Activated CD4-positive, CD25-positive, alpha-beta regulatory T cell treated with anti-CD3 and anti-CD28 coated beads, Interleukin-2, amount 50 U/mL, for 24 hours (primary cell): ENCODE measurements at regions not wholly inside any gene's neighbourhood (a gene's known extent, or its start where the extent isn't known, plus 50 kb on each side); places are given as distances from the start of the nearest gene placed in this dataset.

Experiments used
- ATAC-seq, 2 donors: fragments of 150-1000 bp; cut with Tn5 transposase; one replicate each; pipeline ENCODE4 v1.10.0; 2021; ENCODE audit warnings: mild to moderate bottlenecking in 1 of 2, moderate library complexity in 1 of 2

- no peak for ATAC-seq
Measured at GRCh38 chr12:28827861-28828260, 321.2 kb upstream of the FAR2 start.

- no peak for ATAC-seq
Measured at GRCh38 chr12:28828318-28828717, 320.8 kb upstream of the FAR2 start.

DNA sequence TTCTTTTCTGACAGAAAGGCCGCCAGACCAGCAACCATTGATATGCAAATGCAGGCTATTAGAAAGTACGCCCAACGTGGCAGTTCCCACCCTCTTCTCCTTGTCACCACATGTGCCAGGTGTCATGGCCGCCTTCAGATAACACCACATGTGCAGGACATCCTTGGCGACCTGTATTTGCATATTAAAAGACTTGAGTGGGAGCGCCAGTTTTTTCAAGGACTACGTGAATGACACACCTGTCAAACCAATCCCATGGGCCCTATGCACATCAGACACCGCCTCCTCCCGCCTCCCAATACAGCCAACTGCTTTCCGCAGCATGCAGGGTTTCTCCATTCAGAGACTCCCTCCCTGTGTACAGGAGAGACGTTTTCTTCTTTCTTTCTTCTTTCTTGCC, 318.6 kb upstream of the FAR2 start:
- no peak for ATAC-seq

DNA sequence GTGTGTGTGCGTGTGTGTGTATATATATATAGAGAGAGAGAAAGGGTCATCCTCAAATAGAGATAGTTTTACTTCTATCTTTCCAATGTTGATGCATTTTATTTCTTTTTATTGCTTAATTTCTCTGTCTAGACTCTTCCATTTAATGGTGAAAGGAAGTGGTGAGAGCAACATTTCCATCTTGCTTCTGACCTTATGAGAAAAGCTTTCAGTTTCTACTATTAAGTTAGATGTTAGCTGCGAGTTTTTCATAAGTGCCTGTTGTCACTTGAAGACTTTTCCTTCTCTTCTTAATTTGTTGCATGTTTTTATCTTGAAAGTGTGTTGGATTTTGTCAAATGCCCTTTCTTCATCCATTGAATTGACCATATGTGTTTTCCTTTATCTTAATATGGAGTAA, 304.4 kb upstream of the FAR2 start:
- no peak for ATAC-seq

- ATAC-seq = no peak
Measured at GRCh38 chr12:28851781-28852180, 297.3 kb upstream of the FAR2 start.

DNA sequence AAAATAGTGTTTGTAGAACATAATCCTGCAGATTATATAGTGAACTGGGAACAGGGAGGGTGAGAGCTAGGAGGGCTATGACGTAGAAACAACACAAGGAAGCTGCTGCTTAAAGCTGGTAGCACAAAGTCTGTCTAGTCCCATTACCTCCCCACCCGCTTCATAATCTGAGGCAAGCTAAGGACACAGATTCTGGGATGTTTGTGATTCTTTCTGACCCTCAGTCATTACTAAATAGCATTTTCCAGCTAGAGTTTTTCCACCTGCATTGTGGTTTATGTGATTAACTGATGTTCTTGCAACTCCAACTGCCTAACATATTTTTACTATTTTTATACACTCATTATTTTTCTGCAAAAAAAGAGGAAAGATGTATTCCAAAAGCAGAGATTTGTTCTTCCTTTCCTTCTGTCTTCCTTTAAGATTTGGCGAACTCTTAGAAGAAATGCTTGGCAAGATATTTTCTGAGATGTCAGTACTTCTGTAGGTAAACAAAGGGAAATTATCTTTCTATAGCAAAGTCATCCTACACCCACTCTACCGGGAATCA, 293.2 kb upstream of the FAR2 start:
- ATAC-seq = no peak

- ATAC-seq = no peak
Measured at GRCh38 chr12:28857369-28857768, 291.7 kb upstream of the FAR2 start.

- no peak for ATAC-seq
Measured at GRCh38 chr12:28859551-28859950, 289.5 kb upstream of the FAR2 start.

- no peak for ATAC-seq
Measured at GRCh38 chr12:28865776-28866175, 283.3 kb upstream of the FAR2 start.

- no peak for ATAC-seq
Measured at GRCh38 chr12:28866296-28866695, 282.8 kb upstream of the FAR2 start.

- no peak for ATAC-seq
Measured at GRCh38 chr12:28866715-28867503, 282.2 kb upstream of the FAR2 start.

GRCh38 chr12:28868414-28868813, 280.7 kb upstream of the FAR2 start:
- ATAC-seq = no peak

DNA sequence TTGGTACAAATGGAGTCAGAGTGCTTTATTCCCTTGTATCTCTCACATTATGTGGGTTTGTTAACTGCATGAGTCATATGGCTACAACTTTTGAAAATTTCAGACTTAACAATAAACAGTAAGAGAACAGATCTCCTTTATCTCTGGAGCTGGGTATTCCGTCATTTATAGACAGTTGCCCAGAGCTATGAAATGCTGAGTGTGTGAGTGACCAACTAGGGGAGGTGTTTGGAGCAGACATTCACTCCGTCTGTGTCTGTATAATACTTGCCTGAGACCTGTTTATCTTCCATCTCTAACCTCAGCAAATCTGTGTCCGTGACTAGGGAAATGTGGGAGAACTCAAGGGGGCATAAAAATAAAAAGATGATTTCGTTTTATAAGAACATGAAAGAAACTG, 279.9 kb upstream of the FAR2 start:
- no peak for ATAC-seq

DNA sequence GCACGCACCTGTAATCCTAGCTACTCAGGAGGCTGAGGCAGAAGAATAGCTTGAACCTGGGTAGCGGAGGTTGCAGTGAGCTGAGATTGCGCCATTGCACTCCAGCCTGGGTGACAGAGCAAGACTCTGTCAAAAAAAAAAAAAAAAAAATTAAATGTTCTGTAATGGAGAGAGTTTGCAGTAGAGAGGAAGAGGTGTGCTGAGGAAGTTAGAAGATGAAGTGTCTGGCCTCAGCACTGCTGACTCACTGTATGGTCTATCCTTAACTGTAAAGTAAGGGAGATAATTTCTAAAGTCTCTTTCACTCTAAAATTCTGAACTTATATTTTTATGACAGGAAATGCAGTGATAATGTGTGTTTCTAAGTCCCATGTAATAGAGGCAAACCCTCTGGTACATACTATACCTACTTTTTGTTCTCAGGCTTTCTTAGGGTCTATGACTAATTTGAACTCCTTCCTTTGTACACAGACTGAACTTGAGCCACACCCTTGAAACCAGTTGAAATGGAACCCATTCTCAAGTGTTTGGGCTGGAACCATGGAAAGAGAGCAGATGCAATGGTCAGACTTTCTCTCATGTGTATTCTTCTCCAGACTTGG, 278.1 kb upstream of the FAR2 start:
- no peak for ATAC-seq

GRCh38 chr12:28872654-28873268, 276.3 kb upstream of the FAR2 start:
- ATAC-seq = no peak

DNA sequence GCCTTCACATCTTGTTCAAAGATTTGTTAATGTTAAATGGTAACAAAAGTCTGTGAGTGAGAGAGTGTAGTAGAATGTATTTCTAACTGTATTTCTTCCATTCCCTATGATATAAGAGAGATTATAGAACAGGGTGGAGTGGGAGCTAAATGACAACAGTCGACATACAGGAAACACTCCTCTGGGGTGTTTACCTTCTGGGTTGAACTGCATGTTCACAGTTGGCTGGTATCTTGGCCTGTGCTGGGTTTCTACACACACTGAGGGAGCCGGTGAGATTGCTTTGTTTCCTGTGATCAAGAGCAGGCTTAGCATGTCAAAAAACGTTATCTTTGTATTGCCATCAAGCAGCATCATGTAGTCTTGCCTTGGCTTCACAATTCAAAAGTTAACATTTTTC, 274.3 kb upstream of the FAR2 start:
- no peak for ATAC-seq

DNA sequence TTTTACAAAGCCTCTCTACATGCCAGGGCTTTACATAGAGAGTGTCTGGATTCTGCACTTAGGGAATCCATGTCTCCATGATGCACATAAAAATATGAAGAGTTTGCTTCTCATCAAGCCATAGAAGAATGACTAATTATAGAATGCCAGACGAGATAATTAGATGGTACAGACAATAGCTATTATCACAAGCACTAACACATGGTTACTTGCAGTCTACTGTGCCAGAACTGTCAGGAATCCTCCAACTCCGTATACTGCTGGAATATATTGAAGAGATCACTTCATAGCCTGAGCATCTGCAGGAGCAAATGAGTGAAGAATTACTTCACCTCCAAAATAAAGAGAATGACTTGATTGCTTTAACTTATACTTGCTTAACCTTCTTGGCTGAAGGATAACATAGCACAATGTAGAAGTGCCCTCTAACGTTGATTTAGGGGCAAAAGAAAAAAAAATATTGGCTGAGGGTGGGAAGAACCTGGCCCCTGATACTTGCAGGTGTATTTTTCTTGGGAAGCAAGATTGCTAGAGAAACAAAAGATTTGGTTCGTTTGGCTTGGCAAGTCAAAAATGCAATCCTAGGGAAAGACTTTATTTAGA, 272.8 kb upstream of the FAR2 start:
- no peak for ATAC-seq

GRCh38 chr12:28877854-28878253, 271.2 kb upstream of the FAR2 start:
- ATAC-seq = no peak

DNA sequence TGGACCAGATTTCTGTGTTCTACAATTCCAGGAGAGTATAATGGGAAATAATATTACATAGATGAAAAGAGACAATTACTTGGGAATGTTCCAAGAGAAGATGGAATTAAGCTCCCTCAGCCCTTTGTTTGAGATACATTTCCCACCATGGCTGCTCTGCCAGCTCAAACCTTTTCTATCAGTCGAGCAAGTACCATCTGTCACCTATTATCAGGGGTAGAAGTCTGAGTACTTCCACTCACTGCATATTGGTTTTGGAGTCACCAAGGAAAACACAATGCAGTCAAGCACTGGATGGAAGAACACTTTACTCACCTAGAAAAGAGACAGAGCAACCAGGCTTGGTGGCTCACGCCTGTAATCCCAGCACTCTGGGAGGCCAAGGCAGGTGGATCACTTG, 270.4 kb upstream of the FAR2 start:
- ATAC-seq = no peak

DNA sequence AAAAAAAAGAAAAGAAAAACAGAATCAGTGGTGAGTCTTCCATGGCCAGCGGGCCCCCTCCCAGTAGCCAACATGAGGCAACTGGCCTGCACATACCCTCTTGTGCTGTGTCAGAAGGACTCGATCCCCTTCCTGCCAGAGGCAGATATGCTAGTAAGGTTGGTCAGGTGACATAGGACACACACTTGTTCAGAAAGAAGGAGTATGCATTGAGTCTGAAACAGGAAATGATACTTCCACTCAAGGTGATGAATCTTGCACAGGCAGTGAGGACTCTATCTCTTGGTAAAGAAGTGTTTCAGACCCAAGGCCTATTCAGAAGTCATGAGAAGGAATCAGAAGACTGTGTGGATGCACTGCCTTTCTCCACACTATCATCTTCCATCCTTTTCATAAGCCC, 269.7 kb upstream of the FAR2 start:
- no peak for ATAC-seq

- no peak for ATAC-seq
Measured at GRCh38 chr12:28882444-28882843, 266.6 kb upstream of the FAR2 start.

- no peak for ATAC-seq
Measured at GRCh38 chr12:28883406-28883997, 265.6 kb upstream of the FAR2 start.
